ENCODE measurements at regions not wholly inside any gene's neighbourhood (a gene's known extent, or its start where the extent isn't known, plus 50 kb on each side); places are given as distances from the start of the nearest gene placed in this dataset.

GRCh38 chr2:18078216-18078615 is 199.7 kb downstream of the KCNS3 start:
- Mint-ChIP-seq H3K4me1 (ENCODE audit: low read depth) (no peaks in the 10 kb centered on the region), H3K27ac (ENCODE audit: unreplicated experiment) (no peak overlapping the region)
- DNase-seq (ENCODE audit: low spot score), result no peak

DNA sequence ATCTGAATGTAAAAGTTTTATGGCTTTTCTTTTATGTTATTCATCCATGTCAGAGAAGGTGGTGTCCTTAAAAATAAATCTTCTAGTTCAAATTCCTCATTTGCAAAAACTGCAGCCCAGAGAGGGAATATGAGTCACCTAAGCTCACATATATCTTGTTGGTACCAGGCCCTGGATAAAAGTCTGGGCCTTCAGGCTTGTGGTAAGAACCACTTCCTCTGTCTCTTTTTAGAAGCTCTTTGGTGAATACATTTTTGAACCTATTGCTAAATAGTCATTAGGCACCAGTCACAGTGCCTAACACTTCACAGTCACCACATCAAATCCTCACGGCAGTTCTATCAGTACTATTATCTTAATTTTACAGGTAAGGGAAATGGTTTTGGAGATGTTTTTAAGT is 199.2 kb downstream of the KCNS3 start:
- Mint-ChIP-seq H3K36me3 (ENCODE audit: low read depth) (no peaks in the 10 kb centered on the region), H3K4me1 (ENCODE audit: low read depth) (no peaks in the 10 kb centered on the region), H3K27ac (ENCODE audit: unreplicated experiment) (no peak overlapping the region), H3K27me3 (ENCODE audit: low read depth) (peaks cover 3% of the 10 kb centered on the region), H3K4me3 (ENCODE audit: unreplicated experiment) (no peak overlapping the region), H3K9me3 (ENCODE audit: low read depth) (peaks cover 2% of the 10 kb centered on the region)
- DNase-seq (ENCODE audit: low spot score), result no peak
- no peak for TF ChIP-seq CTCF (IDR thresholded peaks at IDR 0.05)

More at GRCh38 chr2:18078216-18078615, 199.7 kb downstream of the KCNS3 start:
- Mint-ChIP-seq H3K27me3 (ENCODE audit: low read depth) (peaks cover 2% of the 10 kb centered on the region), H3K36me3 (ENCODE audit: low read depth) (no peaks in the 10 kb centered on the region), H3K4me3 (ENCODE audit: unreplicated experiment) (no peak overlapping the region), H3K9me3 (ENCODE audit: low read depth) (peaks cover 2% of the 10 kb centered on the region)
- no peak for TF ChIP-seq CTCF (IDR thresholded peaks at IDR 0.05)

DNA sequence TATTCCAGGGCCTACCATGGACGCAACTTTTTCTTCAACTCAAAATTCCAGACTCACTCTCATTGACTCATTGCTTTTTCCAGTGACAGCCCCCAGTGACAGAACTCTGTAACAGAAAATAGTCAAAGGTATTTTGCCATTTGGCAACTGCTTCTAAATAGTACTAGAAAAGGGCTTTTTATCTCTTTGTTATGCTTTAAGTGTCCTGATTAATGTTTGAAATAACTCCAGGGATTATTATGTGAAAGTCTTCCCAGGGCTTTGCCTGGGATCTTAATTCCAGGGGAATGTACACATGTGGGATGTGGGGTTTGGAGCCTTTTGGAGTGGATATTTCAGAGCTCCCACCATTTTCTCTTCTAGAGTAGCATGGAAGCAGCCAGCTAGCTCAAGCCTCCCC is 198.8 kb downstream of the KCNS3 start:
- no peak overlapping the region for H3K27ac Mint-ChIP-seq (ENCODE audit: unreplicated experiment)
- H3K9me3 Mint-ChIP-seq (ENCODE audit: low read depth), result peaks cover 2% of the 10 kb centered on the region
- no peaks in the 10 kb centered on the region for H3K4me1 Mint-ChIP-seq (ENCODE audit: low read depth)
- DNase-seq (ENCODE audit: low spot score), result no peak
- H3K4me3 Mint-ChIP-seq (ENCODE audit: unreplicated experiment), result no peak overlapping the region
- TF ChIP-seq CTCF (IDR thresholded peaks at IDR 0.05), result no peak
- no peaks in the 10 kb centered on the region for H3K36me3 Mint-ChIP-seq (ENCODE audit: low read depth)
- H3K27me3 Mint-ChIP-seq (ENCODE audit: low read depth), result peaks cover 3% of the 10 kb centered on the region

- H3K36me3 Mint-ChIP-seq (ENCODE audit: low read depth), result no peaks in the 10 kb centered on the region
- H3K27ac Mint-ChIP-seq (ENCODE audit: unreplicated experiment), result no peak overlapping the region
- no peak for DNase-seq (ENCODE audit: low spot score)
- H3K4me1 Mint-ChIP-seq (ENCODE audit: low read depth), result no peaks in the 10 kb centered on the region
- no peaks in the 10 kb centered on the region for H3K9me3 Mint-ChIP-seq (ENCODE audit: low read depth)
- H3K4me3 Mint-ChIP-seq (ENCODE audit: unreplicated experiment), result no peak overlapping the region
- peaks cover 7% of the 10 kb centered on the region for H3K27me3 Mint-ChIP-seq (ENCODE audit: low read depth)
- no peak for TF ChIP-seq CTCF (IDR thresholded peaks at IDR 0.05)
These were observed 196.0 kb downstream of the KCNS3 start for GRCh38 chr2:18074476-18074875.

GRCh38 chr2:18073601-18074000 is 195.1 kb downstream of the KCNS3 start:
- H3K9me3 Mint-ChIP-seq (ENCODE audit: low read depth), result no peaks in the 10 kb centered on the region
- H3K27me3 Mint-ChIP-seq (ENCODE audit: low read depth), result peaks cover 8% of the 10 kb centered on the region
- TF ChIP-seq CTCF (IDR thresholded peaks at IDR 0.05), result no peak
- DNase-seq (ENCODE audit: low spot score), result no peak
- H3K4me3 Mint-ChIP-seq (ENCODE audit: unreplicated experiment), result no peak overlapping the region
- H3K36me3 Mint-ChIP-seq (ENCODE audit: low read depth), result no peaks in the 10 kb centered on the region
- H3K27ac Mint-ChIP-seq (ENCODE audit: unreplicated experiment), result no peak overlapping the region
- H3K4me1 Mint-ChIP-seq (ENCODE audit: low read depth), result no peaks in the 10 kb centered on the region

Measured in chondrocyte (in vitro differentiated cells).